GM13976 (cell line): ENCODE measurements at regions not wholly inside any gene's neighbourhood (a gene's known extent, or its start where the extent isn't known, plus 50 kb on each side); places are given as distances from the start of the nearest gene placed in this dataset.

Experiments
- DNase-seq: peaks from one replicate; pipeline ENCODE4 v3.0.0; 2012; ENCODE audit warnings: low spot score
- in situ Hi-C: fragments of 300-500 bp; cut with MboI; formaldehyde crosslinking; loops from one replicate; pipeline ENCODE4 v1.12.0; 2022; ENCODE audit warnings: low sequenced_read_pairs, mixed read lengths, inconsistent platforms; ENCODE audit not compliant: unreplicated experiment
- TF ChIP-seq, protein P1 (sequence below): IDR thresholded peaks from 2 replicates; pipeline ENCODE4 v1.5.1; 2012; ENCODE audit warnings: borderline replicate concordance, mild to moderate bottlenecking; ENCODE audit not compliant: insufficient read depth; ENCODE audit errors: extremely low read depth, missing control alignments, control extremely low read depth

DNA sequence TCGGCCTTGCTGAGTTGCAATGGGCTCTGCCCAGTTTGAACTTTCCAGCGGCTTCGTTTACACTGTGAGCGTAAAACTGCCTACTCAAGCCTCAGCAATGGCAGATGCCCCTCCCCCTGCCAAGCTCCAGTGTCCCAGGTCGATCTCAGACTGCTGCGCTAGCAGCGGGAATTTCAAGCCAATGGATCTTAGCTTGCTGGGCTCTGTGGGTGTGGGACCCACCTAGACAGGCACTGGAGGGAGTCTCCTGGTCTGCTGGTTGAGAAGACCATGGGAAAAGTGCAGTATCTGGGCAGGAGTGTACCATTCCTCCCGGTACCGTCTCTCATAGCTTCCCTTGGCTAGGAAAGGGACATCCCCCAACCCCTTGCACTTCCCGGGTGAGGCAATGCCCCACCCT is 88.2 kb downstream of the KLHL28 start:
- DNase-seq: no peak
- in situ Hi-C loops: no loop called here
- TF ChIP-seq, protein P1, sequence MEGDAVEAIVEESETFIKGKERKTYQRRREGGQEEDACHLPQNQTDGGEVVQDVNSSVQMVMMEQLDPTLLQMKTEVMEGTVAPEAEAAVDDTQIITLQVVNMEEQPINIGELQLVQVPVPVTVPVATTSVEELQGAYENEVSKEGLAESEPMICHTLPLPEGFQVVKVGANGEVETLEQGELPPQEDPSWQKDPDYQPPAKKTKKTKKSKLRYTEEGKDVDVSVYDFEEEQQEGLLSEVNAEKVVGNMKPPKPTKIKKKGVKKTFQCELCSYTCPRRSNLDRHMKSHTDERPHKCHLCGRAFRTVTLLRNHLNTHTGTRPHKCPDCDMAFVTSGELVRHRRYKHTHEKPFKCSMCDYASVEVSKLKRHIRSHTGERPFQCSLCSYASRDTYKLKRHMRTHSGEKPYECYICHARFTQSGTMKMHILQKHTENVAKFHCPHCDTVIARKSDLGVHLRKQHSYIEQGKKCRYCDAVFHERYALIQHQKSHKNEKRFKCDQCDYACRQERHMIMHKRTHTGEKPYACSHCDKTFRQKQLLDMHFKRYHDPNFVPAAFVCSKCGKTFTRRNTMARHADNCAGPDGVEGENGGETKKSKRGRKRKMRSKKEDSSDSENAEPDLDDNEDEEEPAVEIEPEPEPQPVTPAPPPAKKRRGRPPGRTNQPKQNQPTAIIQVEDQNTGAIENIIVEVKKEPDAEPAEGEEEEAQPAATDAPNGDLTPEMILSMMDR: no peak

DNA sequence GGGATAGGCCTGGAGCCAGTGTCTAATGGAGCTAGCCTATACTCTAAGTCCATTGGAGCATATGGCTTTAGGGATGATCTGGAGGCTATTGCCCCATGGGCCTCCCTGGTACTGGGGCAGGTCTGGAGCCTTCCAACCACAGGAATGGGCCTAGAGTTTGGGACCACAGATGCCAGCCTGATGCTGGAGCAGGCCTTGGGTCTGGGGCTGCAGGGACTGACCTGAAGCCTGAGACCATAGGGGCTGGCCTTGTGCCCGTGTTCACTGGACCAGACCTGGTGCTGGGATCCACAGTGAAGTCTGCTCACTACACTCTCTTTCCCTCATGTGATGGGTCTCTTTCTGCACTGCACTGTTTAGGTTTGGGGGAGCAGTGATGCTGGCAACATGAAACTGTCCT is 95.0 kb downstream of the KLHL28 start:
- TF ChIP-seq, protein P1: no peak
- DNase-seq: no peak
- in situ Hi-C loops: no loop called here

DNA sequence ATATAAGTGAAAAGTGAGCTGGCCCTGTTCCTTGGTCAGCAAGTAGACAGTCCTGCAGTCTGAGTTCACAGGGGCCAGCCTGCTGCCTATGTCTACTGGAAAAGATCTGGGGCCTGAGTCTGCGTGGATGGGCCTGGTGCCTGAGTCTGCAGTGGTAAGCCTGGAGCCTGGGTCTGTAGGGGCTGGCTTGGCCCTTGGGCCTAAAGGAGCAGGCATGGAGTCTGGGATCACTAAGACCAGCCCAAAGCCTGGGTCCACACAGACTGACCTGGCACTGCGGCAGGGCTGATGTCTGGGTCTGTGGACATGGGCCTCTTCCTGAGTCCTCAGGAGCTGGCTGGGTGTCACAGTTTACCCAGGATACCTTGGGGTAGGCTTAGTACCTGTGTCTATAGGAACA is 95.4 kb downstream of the KLHL28 start:
- in situ Hi-C loops: no loop called here
- DNase-seq: no peak
- TF ChIP-seq, protein P1: no peak

DNA sequence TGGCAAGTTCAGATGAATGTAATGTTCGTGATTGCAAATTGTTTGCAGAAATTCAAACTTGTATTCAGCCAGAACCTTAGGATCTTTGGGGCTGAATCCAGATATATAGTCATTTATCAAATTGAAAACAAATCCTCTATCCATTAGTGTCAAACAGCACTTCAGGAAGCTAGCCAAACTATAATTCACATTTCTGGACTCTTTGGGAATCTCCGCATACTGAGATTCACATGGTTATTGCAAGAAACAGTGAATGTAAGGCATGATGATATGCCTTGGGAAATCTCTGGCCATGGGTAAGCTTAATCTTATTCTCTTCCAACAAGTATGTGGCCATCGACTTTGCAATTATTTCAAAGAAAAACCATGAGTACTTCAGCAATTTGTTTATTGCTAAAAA is 98.5 kb downstream of the KLHL28 start:
- in situ Hi-C loops: no loop called here
- TF ChIP-seq, protein P1: no peak
- no peak for DNase-seq

DNA sequence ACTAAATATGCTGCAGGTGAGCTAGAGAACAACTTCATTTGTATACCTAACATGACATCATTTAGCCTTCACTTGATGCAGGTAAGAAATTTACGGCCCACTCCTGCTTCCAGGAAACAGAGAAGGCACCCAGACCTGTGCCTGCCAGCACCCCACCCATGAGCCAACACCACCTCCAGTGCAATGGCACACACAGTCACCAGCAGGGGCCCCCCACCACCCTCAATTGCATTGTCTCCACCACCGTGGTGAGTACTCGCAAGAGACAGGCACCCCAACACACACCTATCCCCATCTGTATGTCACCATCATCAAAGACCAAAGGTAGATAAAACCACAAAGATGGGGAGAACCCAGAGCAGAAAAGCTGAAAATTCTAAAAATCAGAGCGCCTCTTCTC is 107.6 kb downstream of the KLHL28 start:
- in situ Hi-C loops: no loop called here
- TF ChIP-seq, protein P1: no peak
- no peak for DNase-seq

DNA sequence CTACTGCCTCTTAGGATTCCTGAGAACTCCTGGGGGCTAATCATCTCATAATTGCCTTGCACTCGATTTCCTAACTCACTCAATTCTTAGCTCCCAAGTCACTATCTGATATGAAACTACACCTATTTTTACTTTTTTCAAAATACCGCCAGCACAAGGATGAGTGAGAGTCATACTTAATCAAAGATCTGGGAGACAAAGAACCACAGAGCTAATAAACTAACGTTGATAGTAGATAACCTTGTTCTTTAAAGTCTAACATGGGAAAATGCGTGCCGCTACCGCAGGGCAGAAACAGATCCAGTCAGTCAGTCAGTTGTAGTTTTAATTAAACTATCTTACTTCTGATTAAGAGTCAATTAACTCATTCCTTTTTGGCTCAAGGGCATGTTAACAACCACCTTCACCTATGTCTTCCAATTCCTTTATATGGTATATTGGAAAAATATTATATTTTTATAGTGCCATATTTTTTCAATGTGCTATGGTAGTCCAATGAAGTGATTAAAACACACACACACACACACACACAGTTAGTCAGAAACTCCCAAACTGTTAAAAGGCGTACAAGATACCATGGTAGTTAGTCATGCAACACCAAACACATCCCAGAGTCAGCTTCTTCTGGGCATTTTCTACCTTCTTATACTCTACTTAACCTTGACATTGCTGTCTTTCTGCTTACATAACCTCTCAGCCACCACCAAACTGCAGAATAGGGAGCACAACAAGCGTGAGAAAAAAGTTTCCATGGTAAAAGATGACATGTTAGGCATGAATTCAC is 114.0 kb downstream of the KLHL28 start:
- in situ Hi-C loops: no loop called here
- no peak for DNase-seq

More for the DNA sequence above, 114.0 kb downstream of the KLHL28 start:
- TF ChIP-seq, protein P1: no peak
